ENCODE measurements at regions not wholly inside any gene's neighbourhood (a gene's known extent, or its start where the extent isn't known, plus 50 kb on each side); places are given as distances from the start of the nearest gene placed in this dataset.

- no peaks in the 10 kb centered on the region for H4K20me1 ChIP-seq (ENCODE audit: insufficient read depth, low read length)
- H2AFZ ChIP-seq (ENCODE audit: low read length): no peak overlapping the region
- no peaks in the 10 kb centered on the region for H3K79me2 ChIP-seq (ENCODE audit: low read length)
- TF ChIP-seq EZH2phosphoT487 (IDR thresholded peaks at IDR 0.05; ENCODE audit: low read length): no peak
- no peak for TF ChIP-seq EZH2 (optimal IDR thresholded peaks at IDR 0.05; ENCODE audit: low read depth, low read length)
- no peak for TF ChIP-seq CTCF (IDR thresholded peaks at IDR 0.05; ENCODE audit: low read length)
- no peaks in the 10 kb centered on the region for H3K36me3 ChIP-seq (replicated peaks; ENCODE audit: insufficient read depth, low read length)
- no peaks in the 10 kb centered on the region for H3K9me3 ChIP-seq (replicated peaks; ENCODE audit: insufficient read depth, low read length)
- H3K4me3 ChIP-seq (ENCODE audit: low read length): no peak overlapping the region
- DNase-seq: no peak
- no peak overlapping the region for H3K9ac ChIP-seq (ENCODE audit: low read length)
- no peaks in the 10 kb centered on the region for H3F3A ChIP-seq (ENCODE audit: insufficient read depth, low read length)
- no peaks in the 10 kb centered on the region for H3K27me3 ChIP-seq (replicated peaks; ENCODE audit: insufficient read depth, low read length)
- no peak overlapping the region for H3K27ac ChIP-seq (ENCODE audit: low read length)
- no peaks in the 10 kb centered on the region for H3K9me2 ChIP-seq (replicated peaks; ENCODE audit: insufficient read depth, low read length)
- H3K4me1 ChIP-seq (ENCODE audit: low read length): no peaks in the 10 kb centered on the region
- no peak overlapping the region for H3K4me2 ChIP-seq (ENCODE audit: low read depth, low read length)
These were observed 84.2 kb upstream of the SEMA6A start for GRCh38 chr5:116658830-116659229.

GRCh38 chr5:116658141-116658540, 83.5 kb upstream of the SEMA6A start:
- Histone ChIP-seq H3K4me2 (ENCODE audit: low read depth, low read length) (no peak overlapping the region), H3K9ac (ENCODE audit: low read length) (no peak overlapping the region), H3K79me2 (ENCODE audit: low read length) (no peaks in the 10 kb centered on the region), H3K9me3 (replicated peaks; ENCODE audit: insufficient read depth, low read length) (no peaks in the 10 kb centered on the region), H2AFZ (ENCODE audit: low read length) (no peak overlapping the region), H4K20me1 (ENCODE audit: insufficient read depth, low read length) (no peaks in the 10 kb centered on the region), H3K36me3 (replicated peaks; ENCODE audit: insufficient read depth, low read length) (no peaks in the 10 kb centered on the region), H3K4me1 (ENCODE audit: low read length) (no peaks in the 10 kb centered on the region), H3K9me2 (replicated peaks; ENCODE audit: insufficient read depth, low read length) (no peaks in the 10 kb centered on the region), H3K27me3 (replicated peaks; ENCODE audit: insufficient read depth, low read length) (no peaks in the 10 kb centered on the region), H3F3A (ENCODE audit: insufficient read depth, low read length) (no peaks in the 10 kb centered on the region), H3K4me3 (ENCODE audit: low read length) (no peak overlapping the region), H3K27ac (ENCODE audit: low read length) (no peak overlapping the region)
- TF ChIP-seq EZH2 (optimal IDR thresholded peaks at IDR 0.05; ENCODE audit: low read depth, low read length) (no peak), CTCF (IDR thresholded peaks at IDR 0.05; ENCODE audit: low read length) (no peak), EZH2phosphoT487 (IDR thresholded peaks at IDR 0.05; ENCODE audit: low read length) (no peak)
- no peak for DNase-seq

DNA sequence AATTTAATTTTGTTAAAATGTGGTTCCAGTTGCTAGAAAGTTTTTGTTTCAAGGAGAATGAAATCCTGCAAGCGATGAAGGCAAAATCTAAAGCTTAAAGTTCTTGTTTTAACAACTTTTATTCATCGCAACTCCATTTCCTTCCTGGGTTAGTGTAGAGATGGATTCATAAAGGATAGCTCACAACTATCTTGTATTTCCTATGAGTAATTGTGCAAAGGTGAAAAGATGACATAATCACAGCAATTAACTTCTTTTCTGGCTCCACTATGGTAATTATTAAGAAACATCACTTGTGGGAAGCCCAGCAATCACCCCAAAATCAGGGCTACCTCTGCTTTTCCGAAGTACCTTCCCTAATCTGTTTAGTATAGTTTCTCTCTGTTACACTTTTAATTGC, 80.8 kb upstream of the SEMA6A start:
- no peak overlapping the region for H3K4me3 ChIP-seq (ENCODE audit: low read length)
- H3K36me3 ChIP-seq (replicated peaks; ENCODE audit: insufficient read depth, low read length): no peaks in the 10 kb centered on the region
- DNase-seq: no peak
- H3K9me3 ChIP-seq (replicated peaks; ENCODE audit: insufficient read depth, low read length): no peaks in the 10 kb centered on the region
- no peak overlapping the region for H3K27ac ChIP-seq (ENCODE audit: low read length)
- H4K20me1 ChIP-seq (ENCODE audit: insufficient read depth, low read length): no peaks in the 10 kb centered on the region
- H3K27me3 ChIP-seq (replicated peaks; ENCODE audit: insufficient read depth, low read length): no peaks in the 10 kb centered on the region
- H3K79me2 ChIP-seq (ENCODE audit: low read length): no peaks in the 10 kb centered on the region
- no peak overlapping the region for H3K9ac ChIP-seq (ENCODE audit: low read length)
- H3F3A ChIP-seq (ENCODE audit: insufficient read depth, low read length): no peaks in the 10 kb centered on the region
- no peak for TF ChIP-seq EZH2phosphoT487 (IDR thresholded peaks at IDR 0.05; ENCODE audit: low read length)
- no peak for TF ChIP-seq EZH2 (optimal IDR thresholded peaks at IDR 0.05; ENCODE audit: low read depth, low read length)
- H2AFZ ChIP-seq (ENCODE audit: low read length): no peak overlapping the region
- no peaks in the 10 kb centered on the region for H3K9me2 ChIP-seq (replicated peaks; ENCODE audit: insufficient read depth, low read length)
- no peaks in the 10 kb centered on the region for H3K4me1 ChIP-seq (ENCODE audit: low read length)
- H3K4me2 ChIP-seq (ENCODE audit: low read depth, low read length): no peak overlapping the region

DNA sequence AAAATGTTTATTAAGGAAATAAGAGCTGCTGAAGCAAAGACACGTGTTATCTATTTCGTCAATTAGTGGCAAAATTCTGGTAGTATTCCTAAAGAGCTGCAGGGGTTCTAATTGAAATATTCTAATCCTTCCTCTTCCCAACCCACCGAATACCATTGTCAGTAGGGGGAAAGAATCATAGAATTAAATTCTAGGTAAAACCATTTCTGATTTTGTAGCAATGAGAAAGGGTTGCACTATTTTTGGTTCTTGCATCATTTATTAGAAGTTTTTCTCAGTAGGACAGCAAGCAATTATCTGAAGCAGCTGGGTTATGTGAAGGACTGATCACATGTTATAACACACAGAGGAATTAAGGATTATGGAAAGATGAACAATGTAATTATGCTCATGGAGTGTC, 80.3 kb upstream of the SEMA6A start:
- no peak overlapping the region for H3K9ac ChIP-seq (ENCODE audit: low read length)

More for the DNA sequence above, 80.3 kb upstream of the SEMA6A start:
- H3K27ac ChIP-seq (ENCODE audit: low read length): no peak overlapping the region
- H3K4me2 ChIP-seq (ENCODE audit: low read depth, low read length): no peak overlapping the region
- no peaks in the 10 kb centered on the region for H3F3A ChIP-seq (ENCODE audit: insufficient read depth, low read length)
- H3K9me2 ChIP-seq (replicated peaks; ENCODE audit: insufficient read depth, low read length): no peaks in the 10 kb centered on the region
- no peaks in the 10 kb centered on the region for H4K20me1 ChIP-seq (ENCODE audit: insufficient read depth, low read length)
- no peak overlapping the region for H2AFZ ChIP-seq (ENCODE audit: low read length)
- H3K4me3 ChIP-seq (ENCODE audit: low read length): no peak overlapping the region
- no peaks in the 10 kb centered on the region for H3K27me3 ChIP-seq (replicated peaks; ENCODE audit: insufficient read depth, low read length)
- TF ChIP-seq CTCF (IDR thresholded peaks at IDR 0.05; ENCODE audit: low read length) (no peak), EZH2phosphoT487 (IDR thresholded peaks at IDR 0.05; ENCODE audit: low read length) (no peak), EZH2 (optimal IDR thresholded peaks at IDR 0.05; ENCODE audit: low read depth, low read length) (no peak)
- H3K36me3 ChIP-seq (replicated peaks; ENCODE audit: insufficient read depth, low read length): no peaks in the 10 kb centered on the region
- DNase-seq: no peak
- H3K79me2 ChIP-seq (ENCODE audit: low read length): no peaks in the 10 kb centered on the region
- no peaks in the 10 kb centered on the region for H3K9me3 ChIP-seq (replicated peaks; ENCODE audit: insufficient read depth, low read length)
- H3K4me1 ChIP-seq (ENCODE audit: low read length): no peaks in the 10 kb centered on the region
